ENCODE measurements at regions not wholly inside any gene's neighbourhood (a gene's known extent, or its start where the extent isn't known, plus 50 kb on each side); places are given as distances from the start of the nearest gene placed in this dataset.

- TF ChIP-seq, protein P1, sequence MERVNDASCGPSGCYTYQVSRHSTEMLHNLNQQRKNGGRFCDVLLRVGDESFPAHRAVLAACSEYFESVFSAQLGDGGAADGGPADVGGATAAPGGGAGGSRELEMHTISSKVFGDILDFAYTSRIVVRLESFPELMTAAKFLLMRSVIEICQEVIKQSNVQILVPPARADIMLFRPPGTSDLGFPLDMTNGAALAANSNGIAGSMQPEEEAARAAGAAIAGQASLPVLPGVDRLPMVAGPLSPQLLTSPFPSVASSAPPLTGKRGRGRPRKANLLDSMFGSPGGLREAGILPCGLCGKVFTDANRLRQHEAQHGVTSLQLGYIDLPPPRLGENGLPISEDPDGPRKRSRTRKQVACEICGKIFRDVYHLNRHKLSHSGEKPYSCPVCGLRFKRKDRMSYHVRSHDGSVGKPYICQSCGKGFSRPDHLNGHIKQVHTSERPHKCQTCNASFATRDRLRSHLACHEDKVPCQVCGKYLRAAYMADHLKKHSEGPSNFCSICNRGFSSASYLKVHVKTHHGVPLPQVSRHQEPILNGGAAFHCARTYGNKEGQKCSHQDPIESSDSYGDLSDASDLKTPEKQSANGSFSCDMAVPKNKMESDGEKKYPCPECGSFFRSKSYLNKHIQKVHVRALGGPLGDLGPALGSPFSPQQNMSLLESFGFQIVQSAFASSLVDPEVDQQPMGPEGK (CRISPR knock-in tag; IDR thresholded peaks at IDR 0.05; ENCODE audit: borderline replicate concordance): no peak
- TF ChIP-seq TCF4 (CRISPR knock-in tag; IDR thresholded peaks at IDR 0.05; ENCODE audit: borderline replicate concordance): no peak
- TF ChIP-seq ZC3H10 (CRISPR knock-in tag; IDR thresholded peaks at IDR 0.05): no peak
- no peak for TF ChIP-seq ZNF70 (CRISPR knock-in tag; IDR thresholded peaks at IDR 0.05)
- no peak for TF ChIP-seq ZFP3 (CRISPR knock-in tag; IDR thresholded peaks at IDR 0.05)
- no peak for TF ChIP-seq ARNTL (CRISPR knock-in tag; IDR thresholded peaks at IDR 0.05; ENCODE audit: borderline replicate concordance, low read depth)
- TF ChIP-seq RARB (CRISPR knock-in tag; IDR thresholded peaks at IDR 0.05): no peak
- TF ChIP-seq ZFP30 (CRISPR knock-in tag; IDR thresholded peaks at IDR 0.05): no peak
- TF ChIP-seq ZNF8 (CRISPR knock-in tag; IDR thresholded peaks at IDR 0.05): no peak
Observed at GRCh38 chr5:104928906-104929520, 1366.4 kb upstream of the NUDT12 start.
